Retinal pigment epithelial cell (primary cell): ENCODE measurements at regions not wholly inside any gene's neighbourhood (a gene's known extent, or its start where the extent isn't known, plus 50 kb on each side); places are given as distances from the start of the nearest gene placed in this dataset.

Experiments used
- DNase-seq: peaks from one replicate; pipeline ENCODE4 v3.0.0-alpha.2; 2010; ENCODE audit warnings: low read depth
- H3K4me3 ChIP-seq: 2 replicates; pipeline ENCODE4 v1.5.1; 2011; ENCODE audit warnings: mild to moderate bottlenecking, low read length, control low read depth, moderate library complexity
- CTCF ChIP-seq: conservative IDR thresholded peaks from 2 replicates; pipeline ENCODE4 v1.5.1; 2011; ENCODE audit warnings: low read depth, low read length, control low read depth, inconsistent platforms

- TF ChIP-seq CTCF = no peak
- H3K4me3 ChIP-seq = no peak overlapping the region
- DNase-seq = no peak
Measured at GRCh38 chr20:23269954-23270353, 80.6 kb upstream of the NXT1 start.

- H3K4me3 ChIP-seq = no peak overlapping the region
- no peak for DNase-seq
- TF ChIP-seq CTCF = no peak
Measured at GRCh38 chr20:23268792-23269354, 81.7 kb upstream of the NXT1 start.

GRCh38 chr20:23267909-23268308, 82.7 kb upstream of the NXT1 start:
- TF ChIP-seq CTCF = no peak
- DNase-seq = no peak
- H3K4me3 ChIP-seq = no peak overlapping the region

GRCh38 chr20:23266530-23267398, 83.8 kb upstream of the NXT1 start:
- DNase-seq = no peak
- TF ChIP-seq CTCF = no peak
- H3K4me3 ChIP-seq = no peak overlapping the region

GRCh38 chr20:23265226-23265625, 85.4 kb upstream of the NXT1 start:
- DNase-seq = no peak
- H3K4me3 ChIP-seq = no peak overlapping the region
- no peak for TF ChIP-seq CTCF

- TF ChIP-seq CTCF = no peak
- no peak overlapping the region for H3K4me3 ChIP-seq
- no peak for DNase-seq
Measured at GRCh38 chr20:23264545-23264944, 86.0 kb upstream of the NXT1 start.
